Heart right ventricle (tissue), 16 donors: ENCODE measurements at regions not wholly inside any gene's neighbourhood (a gene's known extent, or its start where the extent isn't known, plus 50 kb on each side); places are given as distances from the start of the nearest gene placed in this dataset.

Experiments
- ATAC-seq, 8 donors: fragments of 200-7000 bp; cut with Tn5 transposase; one replicate each; pipeline ENCODE4 v1.9.1; 2020; ENCODE audit warnings: mild to moderate bottlenecking in 8 of 8, moderate library complexity in 8 of 8, moderate number of reproducible peaks in 1 of 8
- DNase-seq, 2 donors: peaks; one replicate each; pipeline ENCODE4 v3.0.0-alpha.2; 2020
- H3K27ac ChIP-seq, 10 donors: fragments of 200-600 bp; sonication (generic) in 2 of 10; one replicate each; pipeline versions ENCODE4 v1.5.0 to v1.8.0; 2020 to 2022; ENCODE audit warnings: mild to moderate bottlenecking in 3 of 10
- H3K27me3 ChIP-seq, 7 donors: fragments of 200-600 bp; one replicate each; pipeline ENCODE4 v1.8.0; 2021 to 2022; ENCODE audit warnings: mild to moderate bottlenecking in 2 of 7
- H3K36me3 ChIP-seq, 9 donors: fragments of 200-600 bp; sonication (generic) in 1 of 9; one replicate each; pipeline versions ENCODE4 v1.5.0 to v1.8.0; 2020 to 2022; ENCODE audit warnings: mild to moderate bottlenecking in 2 of 9
- H3K4me1 ChIP-seq, 9 donors: fragments of 200-600 bp; sonication (generic) in 1 of 9; one replicate each; pipeline versions ENCODE4 v1.5.0 to v1.8.0; 2020 to 2022; ENCODE audit warnings: mild to moderate bottlenecking in 4 of 9
- H3K4me3 ChIP-seq, 10 donors: fragments of 200-600 bp; sonication (generic) in 2 of 10; one replicate each; pipeline versions ENCODE4 v1.5.0 to v1.8.0; 2020 to 2022; ENCODE audit warnings: mild to moderate bottlenecking in 7 of 10, moderate library complexity in 2 of 10
- H3K9me3 ChIP-seq, 11 donors: fragments of 200-600 bp in 10 of 11; sonication (generic) in 2 of 11; one replicate each; pipeline versions ENCODE4 v1.5.0 to v1.8.0; 2013 to 2022; ENCODE audit warnings: mild to moderate bottlenecking in 2 of 11, control low read depth in 1 of 11, moderate library complexity in 1 of 11
- CTCF ChIP-seq, 9 donors: fragments of 200-600 bp; sonication (generic) in 2 of 9; IDR thresholded peaks; one replicate each; pipeline versions ENCODE4 v1.5.0 to v1.8.0; 2021 to 2022; ENCODE audit warnings: antibody characterized with exemption in 9 of 9, mild to moderate bottlenecking in 5 of 9, moderate library complexity in 1 of 9
- WGBS, 2 donors: extraction: QIAGEN DNeasy Blood & Tissue Kit; methylation state at CpG; one replicate each; pipeline ENCODE4 v1.1.7; 2013; ENCODE audit warnings: inconsistent platforms in 1 of 2; 5-methylcytosine and 5-hydroxymethylcytosine counted together
- intact Hi-C, 10 donors: fragments of 100-400 bp; cut with DNase I; formaldehyde crosslinking; loops; one replicate each; pipeline versions ENCODE4 v1.11.1 to v1.14.2; 2022
- donor health status: Arrhythmogenic right ventricular cardiomyopathy.
- donor health status: ischemic (EF 13 %, LVEDD 7.1; RV severe dilation, severe dysfunction).
- donor health status: healthy with polysubstance abuse.
- donor health status: DM: no; HTN: yes; CAD: no.
- donor health status: DM: no; HTN: no; CAD: no.
- donor health status: ischemic (EF 25% LVEDD 6.9; RV normal size, moderate dysfunction).
- donor health status: ischemic (EF 25% LVEDD 5.7; RV mildly dilated, moderate dysfunction).
- donor health status: healthy.
- donor health status: DM: yes; HTN: yes; CAD: no.
- donor health status: Ischemic cardiomyopathy.
- donor health status: ischemic (EF 35%, LVEDD 5.7; RV mildly dilated, moderate dysfunction).
- donor health status: nonischemic (EF 11% LVEDD 7.7; RV severe dilation, severe dysfunction).
- donor health status: DM: yes; HTN: yes; CAD: no.
- donor health status: PGD.
- donor health status: ischemic (EF 29% LVEDD 5.4; RV normal size, mild dysfunction).
- donor health status: nonischemic (EF 23%, LVEDD 6.1; RV moderate dilation, normal function).

DNA sequence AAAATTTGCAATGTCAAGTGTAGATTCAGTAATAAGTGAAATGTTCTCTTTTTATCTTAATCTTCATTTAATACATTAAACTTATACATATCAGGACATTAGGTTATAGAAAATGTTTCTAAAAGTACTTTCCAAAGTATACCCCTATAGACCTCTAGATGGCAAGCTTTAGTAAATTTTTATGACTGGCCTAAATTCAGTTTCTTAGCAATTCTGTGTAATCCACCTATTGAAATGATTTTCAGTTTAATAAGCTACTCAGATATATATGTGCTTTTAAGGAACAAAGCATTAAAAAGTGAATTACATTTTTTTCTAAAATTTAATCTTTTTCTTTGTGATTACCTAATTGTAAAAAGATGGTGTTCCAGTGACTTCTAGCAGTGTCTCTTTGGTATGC lies 342.2 kb downstream of the GBE1 start:
- Histone ChIP-seq H3K27me3 (no peaks in the 10 kb centered on the region), H3K9me3 (no peaks in the 10 kb centered on the region), H3K27ac (no peak overlapping the region), H3K4me3 (no peak overlapping the region), H3K4me1 (no peaks in the 10 kb centered on the region), H3K36me3 (no peaks in the 10 kb centered on the region)
- ATAC-seq (no peak), DNase-seq (no peak)
- peak; percentile 21 to 64 (median 54) for TF ChIP-seq CTCF (IDR thresholded peaks at IDR 0.05)
- intact Hi-C loops, result loop anchor here in 3 of 10 donors (2.0 to 10.0 kb wide), 3 partner anchors 224 to 716 kb away; no protein-coding TSS in a partner anchor

GRCh38 chr3:81416812-81417211 lies 344.6 kb downstream of the GBE1 start:
- Histone ChIP-seq H3K27ac (no peak overlapping the region), H3K4me3 (no peak overlapping the region), H3K4me1 (no peaks in the 10 kb centered on the region), H3K36me3 (no peaks in the 10 kb centered on the region), H3K27me3 (no peaks in the 10 kb centered on the region), H3K9me3 (no peaks in the 10 kb centered on the region)
- 91 to 97% methylated on average over 2 of the region's 2 CpGs for WGBS, 2 donors
- ATAC-seq (no peak), DNase-seq (no peak)
- no peak for TF ChIP-seq CTCF (IDR thresholded peaks at IDR 0.05)
- intact Hi-C loops, result loop anchor here in 2 of 10 donors (10.0 kb wide), 2 partner anchors 708 to 718 kb away; no protein-coding TSS in a partner anchor

GRCh38 chr3:81406318-81406717 lies 355.1 kb downstream of the GBE1 start:
- H3K36me3 ChIP-seq, result no peaks in the 10 kb centered on the region
- no peaks in the 10 kb centered on the region for H3K27me3 ChIP-seq
- no peak overlapping the region for H3K4me3 ChIP-seq
- intact Hi-C loops, result no loop called here
- DNase-seq, result no peak
- TF ChIP-seq CTCF (IDR thresholded peaks at IDR 0.05), result no peak
- WGBS, 2 donors, result 46 to 49% methylated on average over 1 of the region's 1 CpG
- ATAC-seq, result no peak
- H3K4me1 ChIP-seq, result no peaks in the 10 kb centered on the region
- H3K27ac ChIP-seq, result no peak overlapping the region
- H3K9me3 ChIP-seq, result no peaks in the 10 kb centered on the region

- no peak overlapping the region for H3K27ac ChIP-seq
- no peaks in the 10 kb centered on the region for H3K9me3 ChIP-seq
- ATAC-seq, result no peak
- no peak for DNase-seq
- H3K27me3 ChIP-seq, result no peaks in the 10 kb centered on the region
- H3K4me1 ChIP-seq, result no peaks in the 10 kb centered on the region
- TF ChIP-seq CTCF (IDR thresholded peaks at IDR 0.05), result no peak
- H3K36me3 ChIP-seq, result no peaks in the 10 kb centered on the region
- 60 to 62% methylated on average over 7 of the region's 7 CpGs for WGBS, 2 donors
- intact Hi-C loops, result no loop called here
- H3K4me3 ChIP-seq, result no peak overlapping the region
Measured at GRCh38 chr3:81395739-81396513, 365.5 kb downstream of the GBE1 start.
